ENCODE measurements at regions not wholly inside any gene's neighbourhood (a gene's known extent, or its start where the extent isn't known, plus 50 kb on each side); places are given as distances from the start of the nearest gene placed in this dataset.

GRCh38 chr11:112795911-112796649 is 165.1 kb upstream of the NCAM1 start:
- Histone ChIP-seq H3K4me1 (ENCODE audit: low read depth, poor library complexity, severe bottlenecking) (no peaks in the 10 kb centered on the region), H3K27ac (no peak overlapping the region), H2AFZ (ENCODE audit: low read depth) (no peak overlapping the region), H3K36me3 (ENCODE audit: insufficient read depth) (no peaks in the 10 kb centered on the region), H3K4me2 (no peak overlapping the region), H3K79me2 (ENCODE audit: insufficient read depth, low read depth) (no peaks in the 10 kb centered on the region), H3K9ac (no peak overlapping the region), H3K4me3 (IDR thresholded peaks at IDR 0.05; ENCODE audit: insufficient read depth, low read depth, low read length) (no peak overlapping the region), H3K27me3 (ENCODE audit: insufficient read depth, low read depth) (no peaks in the 10 kb centered on the region), H4K20me1 (ENCODE audit: insufficient read depth) (no peaks in the 10 kb centered on the region)
- TF ChIP-seq CTCF (conservative IDR thresholded peaks at IDR 0.05; ENCODE audit: low read depth, low read length) = no peak

GRCh38 chr11:112797092-112797491 is 164.1 kb upstream of the NCAM1 start:
- no peak overlapping the region for H3K4me3 ChIP-seq (IDR thresholded peaks at IDR 0.05; ENCODE audit: insufficient read depth, low read depth, low read length)
- no peaks in the 10 kb centered on the region for H3K79me2 ChIP-seq (ENCODE audit: insufficient read depth, low read depth)
- H3K4me1 ChIP-seq (ENCODE audit: low read depth, poor library complexity, severe bottlenecking) = no peaks in the 10 kb centered on the region
- no peak overlapping the region for H3K4me2 ChIP-seq
- no peak overlapping the region for H2AFZ ChIP-seq (ENCODE audit: low read depth)
- H4K20me1 ChIP-seq (ENCODE audit: insufficient read depth) = no peaks in the 10 kb centered on the region
- H3K9ac ChIP-seq = no peak overlapping the region
- no peaks in the 10 kb centered on the region for H3K36me3 ChIP-seq (ENCODE audit: insufficient read depth)
- H3K27ac ChIP-seq = no peak overlapping the region
- TF ChIP-seq CTCF (conservative IDR thresholded peaks at IDR 0.05; ENCODE audit: low read depth, low read length) = no peak
- H3K27me3 ChIP-seq (ENCODE audit: insufficient read depth, low read depth) = no peaks in the 10 kb centered on the region

- Histone ChIP-seq H3K4me3 (IDR thresholded peaks at IDR 0.05; ENCODE audit: insufficient read depth, low read depth, low read length) (no peak overlapping the region), H3K79me2 (ENCODE audit: insufficient read depth, low read depth) (no peaks in the 10 kb centered on the region), H3K9ac (no peak overlapping the region), H3K36me3 (ENCODE audit: insufficient read depth) (no peaks in the 10 kb centered on the region), H3K4me2 (no peak overlapping the region), H3K27me3 (ENCODE audit: insufficient read depth, low read depth) (no peaks in the 10 kb centered on the region), H4K20me1 (ENCODE audit: insufficient read depth) (no peaks in the 10 kb centered on the region), H3K4me1 (ENCODE audit: low read depth, poor library complexity, severe bottlenecking) (no peaks in the 10 kb centered on the region), H3K27ac (no peak overlapping the region), H2AFZ (ENCODE audit: low read depth) (no peak overlapping the region)
- TF ChIP-seq CTCF (conservative IDR thresholded peaks at IDR 0.05; ENCODE audit: low read depth, low read length) = peak; percentile 25; the same call in 1 of the 2 replicates
These were observed 163.4 kb upstream of the NCAM1 start for GRCh38 chr11:112797648-112798293.

GRCh38 chr11:112801025-112801816 is 160.0 kb upstream of the NCAM1 start:
- Histone ChIP-seq H3K9ac (no peak overlapping the region), H3K27ac (no peak overlapping the region), H3K4me1 (ENCODE audit: low read depth, poor library complexity, severe bottlenecking) (no peaks in the 10 kb centered on the region), H2AFZ (ENCODE audit: low read depth) (no peak overlapping the region), H3K4me2 (no peak overlapping the region), H3K79me2 (ENCODE audit: insufficient read depth, low read depth) (no peaks in the 10 kb centered on the region), H3K27me3 (ENCODE audit: insufficient read depth, low read depth) (no peaks in the 10 kb centered on the region), H3K36me3 (ENCODE audit: insufficient read depth) (no peaks in the 10 kb centered on the region), H3K4me3 (IDR thresholded peaks at IDR 0.05; ENCODE audit: insufficient read depth, low read depth, low read length) (no peak overlapping the region), H4K20me1 (ENCODE audit: insufficient read depth) (no peaks in the 10 kb centered on the region)
- no peak for TF ChIP-seq CTCF (conservative IDR thresholded peaks at IDR 0.05; ENCODE audit: low read depth, low read length)
